ENCODE measurements at regions not wholly inside any gene's neighbourhood (a gene's known extent, or its start where the extent isn't known, plus 50 kb on each side); places are given as distances from the start of the nearest gene placed in this dataset.
A peak's percentile ranks its signal among the peaks of the same experiment; 100 is the strongest.

DNA sequence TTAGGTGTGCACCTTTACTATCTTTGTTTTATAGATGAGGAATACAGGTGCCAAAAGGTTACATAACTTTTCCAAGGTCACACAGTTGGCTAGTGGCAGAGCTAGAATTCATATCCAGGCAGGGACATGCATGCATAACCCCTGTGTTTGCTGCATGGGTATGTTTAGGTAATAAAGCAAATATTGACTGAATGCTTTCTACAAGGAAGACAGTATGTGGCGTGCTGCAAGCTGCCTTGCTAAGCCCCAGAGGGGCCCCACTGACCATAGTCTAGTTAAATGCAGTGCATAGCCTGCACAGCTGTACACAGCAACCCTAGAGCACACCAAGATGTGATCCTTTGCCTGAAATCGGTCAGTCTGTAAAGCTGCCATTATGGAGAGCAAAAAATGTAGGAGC lies 320.5 kb upstream of the IGFBP7 start:
- H3K36me3 ChIP-seq = no peaks in the 10 kb centered on the region
- peaks cover 0 to 5% (median 0%) of the 10 kb centered on the region in 9 donors for H3K27me3 ChIP-seq
- H3K4me1 ChIP-seq = no peaks in the 10 kb centered on the region
- intact Hi-C loops (cut with DNase I) = loop anchor here in 2 of 10 donors (5.0 to 10.0 kb wide), 2 partner anchors 632 to 794 kb away; no protein-coding TSS in a partner anchor
- H3K27ac ChIP-seq = no peak overlapping the region
- 66 to 83% (median 76%) methylated on average over 2 of the region's 2 CpGs for WGBS, 4 donors
- no peak overlapping the region for H3K4me3 ChIP-seq
- DNase-seq (no peak), ATAC-seq (no peak)
- TF ChIP-seq, protein P1, sequence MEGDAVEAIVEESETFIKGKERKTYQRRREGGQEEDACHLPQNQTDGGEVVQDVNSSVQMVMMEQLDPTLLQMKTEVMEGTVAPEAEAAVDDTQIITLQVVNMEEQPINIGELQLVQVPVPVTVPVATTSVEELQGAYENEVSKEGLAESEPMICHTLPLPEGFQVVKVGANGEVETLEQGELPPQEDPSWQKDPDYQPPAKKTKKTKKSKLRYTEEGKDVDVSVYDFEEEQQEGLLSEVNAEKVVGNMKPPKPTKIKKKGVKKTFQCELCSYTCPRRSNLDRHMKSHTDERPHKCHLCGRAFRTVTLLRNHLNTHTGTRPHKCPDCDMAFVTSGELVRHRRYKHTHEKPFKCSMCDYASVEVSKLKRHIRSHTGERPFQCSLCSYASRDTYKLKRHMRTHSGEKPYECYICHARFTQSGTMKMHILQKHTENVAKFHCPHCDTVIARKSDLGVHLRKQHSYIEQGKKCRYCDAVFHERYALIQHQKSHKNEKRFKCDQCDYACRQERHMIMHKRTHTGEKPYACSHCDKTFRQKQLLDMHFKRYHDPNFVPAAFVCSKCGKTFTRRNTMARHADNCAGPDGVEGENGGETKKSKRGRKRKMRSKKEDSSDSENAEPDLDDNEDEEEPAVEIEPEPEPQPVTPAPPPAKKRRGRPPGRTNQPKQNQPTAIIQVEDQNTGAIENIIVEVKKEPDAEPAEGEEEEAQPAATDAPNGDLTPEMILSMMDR (IDR thresholded peaks at IDR 0.05) = no peak
- no peak for TF ChIP-seq POLR2A (IDR thresholded peaks at IDR 0.05)
- no peaks in the 10 kb centered on the region for H3K9me3 ChIP-seq

DNA sequence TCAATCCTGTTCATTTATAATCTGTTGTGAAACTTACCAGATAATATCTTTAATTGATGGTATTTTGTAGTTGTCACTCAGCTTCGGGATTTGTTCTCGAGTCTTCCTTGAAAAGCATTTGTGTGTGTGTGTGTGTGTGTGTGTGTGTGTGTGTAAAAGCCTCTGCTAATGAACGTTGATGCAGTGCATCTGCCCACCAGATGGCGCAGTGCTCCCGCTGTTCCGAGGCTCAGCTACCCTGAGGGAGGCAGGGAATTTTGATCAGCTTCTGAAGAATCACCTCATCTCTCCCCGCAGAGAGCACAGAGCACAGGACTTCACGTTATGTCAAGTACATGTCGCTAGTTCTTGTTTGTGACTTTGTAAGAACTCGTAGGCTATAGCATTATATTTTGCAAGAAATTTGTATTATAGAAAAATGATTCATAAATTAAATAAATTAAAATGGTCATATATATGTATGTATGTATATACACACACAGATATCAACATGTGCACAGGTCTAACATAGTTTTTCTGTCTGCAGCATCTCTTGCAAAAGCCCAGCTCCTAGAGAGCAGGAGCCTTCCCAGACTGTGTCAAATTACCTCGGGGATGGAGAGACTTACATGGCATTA lies 316.7 kb upstream of the IGFBP7 start:
- intact Hi-C loops (cut with DNase I) = loop anchor here in 7 of 10 donors (5.0 to 10.0 kb wide), 2 partner anchors 262 to 265 kb away; no protein-coding TSS in a partner anchor
- TF ChIP-seq, protein P1 (IDR thresholded peaks at IDR 0.05) = peak; percentile 22 to 65 (median 57)
- no peak for TF ChIP-seq POLR2A (IDR thresholded peaks at IDR 0.05)
- Histone ChIP-seq H3K4me1 (no peaks in the 10 kb centered on the region), H3K9me3 (no peaks in the 10 kb centered on the region), H3K4me3 (no peak overlapping the region), H3K27ac (no peak overlapping the region), H3K36me3 (no peaks in the 10 kb centered on the region), H3K27me3 (peaks cover 0 to 7% (median 0%) of the 10 kb centered on the region in 9 donors)
- peak in 3 of 4 donors; percentile 77 to 83 (median 83) for ATAC-seq
- 7 to 10% (median 8%) methylated on average over 11 of the region's 11 CpGs for WGBS, 4 donors
- DNase-seq = peak; percentile 37 to 73 (median 54)

DNA sequence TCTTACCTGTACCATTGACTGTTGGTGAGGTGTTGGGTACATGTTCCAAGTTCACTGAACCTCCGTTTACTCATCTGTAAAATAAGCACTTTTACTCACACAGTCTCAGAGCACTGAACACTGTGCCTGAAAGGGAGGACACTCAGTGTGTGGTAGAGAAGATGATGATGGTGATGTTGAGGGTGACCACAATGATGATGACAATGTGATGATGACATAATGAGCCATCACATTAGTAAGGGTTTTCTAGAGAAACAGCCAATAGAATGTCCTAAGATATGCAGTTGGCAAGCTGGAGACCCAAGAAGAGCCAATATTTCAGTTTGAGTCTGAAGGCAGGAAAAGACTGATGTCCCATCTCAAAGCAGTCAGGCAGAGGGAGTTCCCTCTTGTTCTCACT lies 315.4 kb upstream of the IGFBP7 start:
- no peak for DNase-seq
- no peak overlapping the region for H3K4me3 ChIP-seq
- intact Hi-C loops (cut with DNase I) = loop anchor here in 7 of 10 donors (5.0 to 10.0 kb wide), 2 partner anchors 261 to 263 kb away; no protein-coding TSS in a partner anchor
- TF ChIP-seq, protein P1 (IDR thresholded peaks at IDR 0.05) = no peak
- no peak for TF ChIP-seq POLR2A (IDR thresholded peaks at IDR 0.05)
- H3K36me3 ChIP-seq = no peaks in the 10 kb centered on the region
- H3K4me1 ChIP-seq = no peaks in the 10 kb centered on the region
- peaks cover 0 to 4% (median 0%) of the 10 kb centered on the region in 9 donors for H3K27me3 ChIP-seq
- no peak overlapping the region for H3K27ac ChIP-seq
- H3K9me3 ChIP-seq = no peaks in the 10 kb centered on the region
- WGBS, 4 donors = 58 to 90% (median 78%) methylated on average over 1 of the region's 1 CpG
- no peak for ATAC-seq

DNA sequence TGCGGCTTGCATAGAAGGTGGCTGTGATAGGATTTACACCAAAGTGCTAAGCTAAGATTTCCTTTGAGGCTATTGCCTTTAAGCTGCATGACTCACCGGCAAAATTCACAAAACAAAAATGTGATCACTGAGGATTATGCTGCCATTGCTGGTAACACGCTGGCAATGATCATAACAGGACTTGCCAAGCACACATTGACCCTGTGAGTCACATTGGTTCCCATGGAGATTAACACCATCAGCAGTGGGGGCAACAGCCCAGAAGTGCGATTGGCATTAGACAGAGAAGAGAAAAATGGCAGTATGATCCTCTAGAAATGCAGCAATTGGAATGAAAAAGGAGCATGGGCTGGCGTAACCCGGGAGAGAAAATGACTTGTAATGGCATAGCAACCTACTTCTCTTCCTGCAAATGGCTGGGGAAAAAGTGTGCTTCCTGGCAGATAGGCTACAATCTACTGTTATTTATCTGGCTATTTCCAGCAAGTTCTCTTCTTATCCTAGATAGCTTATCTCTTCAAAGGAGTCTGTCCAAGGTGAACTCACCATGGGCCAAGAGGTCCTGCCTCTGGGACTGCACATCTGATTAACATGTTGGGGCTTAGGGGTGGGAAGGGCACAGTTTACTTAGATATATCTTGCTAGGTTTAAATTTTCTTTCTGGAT lies 314.2 kb upstream of the IGFBP7 start:
- no peak overlapping the region for H3K4me3 ChIP-seq
- ATAC-seq (peak in 2 of 4 donors; percentile 31 to 47), DNase-seq (no peak)
- TF ChIP-seq, protein P1 (IDR thresholded peaks at IDR 0.05) = no peak
- TF ChIP-seq POLR2A (IDR thresholded peaks at IDR 0.05) = no peak
- H3K27me3 ChIP-seq = peaks cover 0 to 4% (median 0%) of the 10 kb centered on the region in 9 donors
- intact Hi-C loops (cut with DNase I) = loop anchor here in 1 of 10 donors (10.0 kb wide), 1 partner anchor 260 kb away; no protein-coding TSS in a partner anchor
- H3K36me3 ChIP-seq = no peaks in the 10 kb centered on the region
- no peaks in the 10 kb centered on the region for H3K4me1 ChIP-seq
- no peak overlapping the region for H3K27ac ChIP-seq
- no peaks in the 10 kb centered on the region for H3K9me3 ChIP-seq
- 66 to 71% (median 70%) methylated on average over 6 of the region's 6 CpGs for WGBS, 4 donors

Data from heart left ventricle (tissue), 16 donors.